GM12865 (cell line): ENCODE measurements at regions not wholly inside any gene's neighbourhood (a gene's known extent, or its start where the extent isn't known, plus 50 kb on each side); places are given as distances from the start of the nearest gene placed in this dataset.

Experiments used
- DNase-seq: peaks from one replicate; pipeline ENCODE4 v3.0.0; 2010; ENCODE audit warnings: low read depth
- H3K4me3 ChIP-seq: 2 replicates; pipeline ENCODE4 v1.5.1; 2011; ENCODE audit warnings: mild to moderate bottlenecking, low read depth, low read length, control low read depth
- TF ChIP-seq, protein P1 (sequence below): IDR thresholded peaks from 2 replicates; pipeline ENCODE4 v1.5.1; 2011; ENCODE audit warnings: low read length, control low read depth, low read depth, inconsistent platforms; ENCODE audit not compliant: insufficient read depth; ENCODE audit errors: missing control alignments

DNA sequence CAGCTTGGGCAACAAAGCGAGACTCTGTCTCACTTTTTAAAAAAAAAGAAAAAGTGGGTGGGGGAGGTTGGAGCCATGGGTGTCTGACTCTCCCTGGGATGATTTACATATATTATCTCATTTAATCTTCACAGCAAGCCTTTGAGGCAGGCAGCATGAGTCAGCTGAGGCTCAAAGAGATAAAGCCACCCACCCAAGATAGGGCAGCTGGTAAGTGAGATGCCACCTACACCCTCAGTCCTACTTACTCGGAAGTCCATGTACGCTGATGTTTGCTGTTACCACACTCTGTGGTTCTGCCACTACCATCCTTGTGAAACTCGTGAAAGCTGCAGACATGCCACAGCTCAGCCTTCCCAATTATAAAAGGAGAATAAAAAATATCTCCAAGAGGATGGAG lies 142.0 kb upstream of the TSHZ3 start:
- TF ChIP-seq, protein P1, sequence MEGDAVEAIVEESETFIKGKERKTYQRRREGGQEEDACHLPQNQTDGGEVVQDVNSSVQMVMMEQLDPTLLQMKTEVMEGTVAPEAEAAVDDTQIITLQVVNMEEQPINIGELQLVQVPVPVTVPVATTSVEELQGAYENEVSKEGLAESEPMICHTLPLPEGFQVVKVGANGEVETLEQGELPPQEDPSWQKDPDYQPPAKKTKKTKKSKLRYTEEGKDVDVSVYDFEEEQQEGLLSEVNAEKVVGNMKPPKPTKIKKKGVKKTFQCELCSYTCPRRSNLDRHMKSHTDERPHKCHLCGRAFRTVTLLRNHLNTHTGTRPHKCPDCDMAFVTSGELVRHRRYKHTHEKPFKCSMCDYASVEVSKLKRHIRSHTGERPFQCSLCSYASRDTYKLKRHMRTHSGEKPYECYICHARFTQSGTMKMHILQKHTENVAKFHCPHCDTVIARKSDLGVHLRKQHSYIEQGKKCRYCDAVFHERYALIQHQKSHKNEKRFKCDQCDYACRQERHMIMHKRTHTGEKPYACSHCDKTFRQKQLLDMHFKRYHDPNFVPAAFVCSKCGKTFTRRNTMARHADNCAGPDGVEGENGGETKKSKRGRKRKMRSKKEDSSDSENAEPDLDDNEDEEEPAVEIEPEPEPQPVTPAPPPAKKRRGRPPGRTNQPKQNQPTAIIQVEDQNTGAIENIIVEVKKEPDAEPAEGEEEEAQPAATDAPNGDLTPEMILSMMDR: no peak
- DNase-seq: no peak
- H3K4me3 ChIP-seq: no peak overlapping the region

DNA sequence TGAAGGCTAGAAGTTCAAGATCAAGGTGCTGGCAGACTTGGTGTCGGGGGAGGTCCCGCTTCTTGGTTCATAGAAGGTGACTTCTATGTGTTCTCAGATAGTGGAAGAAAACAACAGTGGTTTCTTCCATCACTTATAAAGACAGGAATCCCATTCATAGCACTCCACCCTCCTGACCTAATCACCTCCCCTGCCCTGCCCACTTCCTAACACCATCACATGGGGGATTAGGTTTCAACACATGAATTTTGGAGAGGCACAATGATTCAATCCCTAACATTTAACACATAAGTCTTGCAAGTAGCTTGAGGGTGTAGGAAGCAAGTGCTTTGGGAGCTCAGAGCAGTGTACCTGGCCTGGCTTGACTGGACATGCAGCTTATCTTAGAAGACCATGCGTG lies 142.8 kb upstream of the TSHZ3 start:
- H3K4me3 ChIP-seq: no peak overlapping the region
- DNase-seq: no peak
- TF ChIP-seq, protein P1: no peak

- H3K4me3 ChIP-seq: no peak overlapping the region
- TF ChIP-seq, protein P1: no peak
- DNase-seq: no peak
Measured at GRCh38 chr19:31496076-31496475, 146.8 kb upstream of the TSHZ3 start.

DNA sequence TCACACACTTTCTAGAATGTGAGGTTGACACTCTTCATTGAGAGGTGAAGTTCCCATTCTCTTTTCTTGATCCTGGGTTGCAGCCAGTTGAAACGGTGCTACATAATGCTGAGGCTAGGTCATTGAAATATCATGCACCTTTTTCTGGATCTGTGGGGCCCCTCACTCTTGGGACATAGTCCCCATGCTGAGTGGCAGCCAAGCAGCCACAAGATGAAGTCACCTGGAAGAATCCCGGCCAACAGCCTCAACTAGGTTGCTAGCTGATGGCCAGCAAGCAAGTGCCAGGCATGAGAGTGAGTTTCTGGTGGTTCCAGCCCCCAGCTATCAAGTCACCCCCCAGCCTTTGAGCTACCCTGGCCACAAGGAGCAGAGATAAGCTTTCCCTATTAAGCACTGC lies 148.5 kb upstream of the TSHZ3 start:
- no peak overlapping the region for H3K4me3 ChIP-seq
- TF ChIP-seq, protein P1: no peak
- no peak for DNase-seq

DNA sequence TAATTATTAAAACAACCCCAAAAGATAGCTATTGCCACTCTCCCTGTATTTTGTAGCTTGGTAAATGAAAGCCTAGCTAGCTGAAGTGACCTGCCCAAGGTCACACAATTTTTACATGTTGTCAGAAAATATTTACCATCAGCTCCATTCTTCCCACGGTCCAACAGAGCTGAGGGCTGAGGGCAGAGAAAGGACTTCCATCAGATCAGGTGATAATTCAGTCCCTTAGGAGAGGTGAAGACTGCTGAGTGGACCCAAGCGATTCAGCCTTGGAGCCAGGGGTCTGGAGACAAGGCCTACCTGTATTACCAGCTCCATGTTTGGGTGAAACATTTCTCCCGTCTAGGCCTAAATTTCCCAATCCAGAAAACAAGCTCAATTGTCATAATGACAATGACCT lies 149.5 kb upstream of the TSHZ3 start:
- DNase-seq: no peak
- TF ChIP-seq, protein P1: no peak
- H3K4me3 ChIP-seq: no peak overlapping the region

DNA sequence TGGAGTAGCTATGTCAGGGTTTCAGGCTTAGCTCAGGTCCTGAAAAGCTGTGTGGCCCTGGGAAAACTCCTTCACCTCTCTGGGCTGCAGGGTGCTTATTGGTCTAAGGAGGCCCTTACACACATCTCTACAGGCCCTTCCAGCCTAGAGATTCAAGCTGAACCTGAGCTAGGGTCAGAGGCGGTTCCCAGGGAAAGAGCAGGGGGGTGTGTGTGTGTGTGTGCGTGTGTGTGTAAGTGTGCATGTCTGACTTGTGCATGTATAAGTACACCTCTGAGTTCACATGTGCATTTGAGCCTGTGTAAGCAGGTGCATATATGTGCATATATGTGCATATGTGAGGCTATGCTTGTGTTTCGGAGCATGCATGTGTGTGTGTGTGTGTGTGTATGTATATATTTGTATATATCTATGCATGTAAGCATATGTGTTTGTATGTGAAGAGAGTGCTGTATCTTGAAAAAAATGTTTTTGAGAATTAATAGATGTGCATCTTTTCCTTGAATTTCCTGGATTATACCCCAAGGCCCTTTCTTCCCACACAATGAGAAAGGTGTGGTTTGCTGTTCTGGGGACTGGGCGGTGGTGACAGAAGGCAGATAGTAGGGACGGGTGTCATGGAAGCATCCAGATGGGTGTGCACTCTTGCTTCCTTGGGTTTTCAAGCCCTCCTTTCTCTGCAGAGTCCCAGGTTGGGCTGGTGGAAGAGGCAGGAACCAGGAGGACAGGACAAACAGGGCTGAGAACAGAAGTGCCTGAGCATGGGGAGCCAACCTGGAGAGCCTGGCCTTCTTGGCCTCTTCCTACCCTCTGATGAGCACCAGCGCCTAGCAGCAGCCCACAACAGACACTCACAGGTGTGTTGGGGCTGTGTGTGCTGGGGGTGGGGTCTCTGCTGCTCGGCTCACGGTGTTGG lies 150.3 kb upstream of the TSHZ3 start:
- TF ChIP-seq, protein P1: no peak
- H3K4me3 ChIP-seq: no peak overlapping the region
- DNase-seq: no peak
